ENCODE measurements at regions not wholly inside any gene's neighbourhood (a gene's known extent, or its start where the extent isn't known, plus 50 kb on each side); places are given as distances from the start of the nearest gene placed in this dataset.

- DNase-seq (ENCODE audit: low read depth), result no peak
- TF ChIP-seq, protein P1, sequence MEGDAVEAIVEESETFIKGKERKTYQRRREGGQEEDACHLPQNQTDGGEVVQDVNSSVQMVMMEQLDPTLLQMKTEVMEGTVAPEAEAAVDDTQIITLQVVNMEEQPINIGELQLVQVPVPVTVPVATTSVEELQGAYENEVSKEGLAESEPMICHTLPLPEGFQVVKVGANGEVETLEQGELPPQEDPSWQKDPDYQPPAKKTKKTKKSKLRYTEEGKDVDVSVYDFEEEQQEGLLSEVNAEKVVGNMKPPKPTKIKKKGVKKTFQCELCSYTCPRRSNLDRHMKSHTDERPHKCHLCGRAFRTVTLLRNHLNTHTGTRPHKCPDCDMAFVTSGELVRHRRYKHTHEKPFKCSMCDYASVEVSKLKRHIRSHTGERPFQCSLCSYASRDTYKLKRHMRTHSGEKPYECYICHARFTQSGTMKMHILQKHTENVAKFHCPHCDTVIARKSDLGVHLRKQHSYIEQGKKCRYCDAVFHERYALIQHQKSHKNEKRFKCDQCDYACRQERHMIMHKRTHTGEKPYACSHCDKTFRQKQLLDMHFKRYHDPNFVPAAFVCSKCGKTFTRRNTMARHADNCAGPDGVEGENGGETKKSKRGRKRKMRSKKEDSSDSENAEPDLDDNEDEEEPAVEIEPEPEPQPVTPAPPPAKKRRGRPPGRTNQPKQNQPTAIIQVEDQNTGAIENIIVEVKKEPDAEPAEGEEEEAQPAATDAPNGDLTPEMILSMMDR (IDR thresholded peaks at IDR 0.05; ENCODE audit: low read depth, low read length, missing control alignments), result no peak
- H3K4me3 ChIP-seq (ENCODE audit: low read depth, low read length), result no peak overlapping the region
These were observed 118.5 kb downstream of the LYZL1 start for GRCh38 chr10:29407280-29407858.

Measured in GM12864 (cell line).